ENCODE measurements at regions not wholly inside any gene's neighbourhood (a gene's known extent, or its start where the extent isn't known, plus 50 kb on each side); places are given as distances from the start of the nearest gene placed in this dataset.

DNA sequence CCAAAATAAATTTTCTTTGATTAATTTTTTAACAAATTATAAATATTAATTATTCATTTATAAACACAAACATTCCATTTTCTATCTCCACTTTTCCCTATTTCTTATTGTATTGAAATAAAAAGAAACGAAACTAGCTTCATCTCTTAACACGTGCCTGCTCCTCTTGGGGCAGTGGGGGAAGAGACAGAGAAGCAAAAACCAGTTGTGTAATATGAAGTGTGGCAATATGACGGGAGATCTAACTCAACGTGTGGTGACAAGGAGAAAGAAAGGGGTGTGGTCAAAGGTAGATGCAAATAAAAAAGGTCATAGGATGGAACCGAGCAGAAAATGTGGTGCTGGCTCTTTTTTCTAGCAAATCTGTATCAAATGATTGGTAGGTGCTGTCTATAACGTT is 106.9 kb upstream of the SLC8A1 start:
- no peak for DNase-seq
- no peaks in the 10 kb centered on the region for H3K36me3 Mint-ChIP-seq (ENCODE audit: low read depth)
- H3K4me3 Mint-ChIP-seq = no peak overlapping the region
- no peak overlapping the region for H3K27ac Mint-ChIP-seq
- H3K27me3 Mint-ChIP-seq (ENCODE audit: insufficient read depth) = no peaks in the 10 kb centered on the region
- H3K4me1 Mint-ChIP-seq (ENCODE audit: low read depth) = peaks cover 48% of the 10 kb centered on the region
- no peak for TF ChIP-seq CTCF (IDR thresholded peaks at IDR 0.05)
- no peaks in the 10 kb centered on the region for H3K9me3 Mint-ChIP-seq

DNA sequence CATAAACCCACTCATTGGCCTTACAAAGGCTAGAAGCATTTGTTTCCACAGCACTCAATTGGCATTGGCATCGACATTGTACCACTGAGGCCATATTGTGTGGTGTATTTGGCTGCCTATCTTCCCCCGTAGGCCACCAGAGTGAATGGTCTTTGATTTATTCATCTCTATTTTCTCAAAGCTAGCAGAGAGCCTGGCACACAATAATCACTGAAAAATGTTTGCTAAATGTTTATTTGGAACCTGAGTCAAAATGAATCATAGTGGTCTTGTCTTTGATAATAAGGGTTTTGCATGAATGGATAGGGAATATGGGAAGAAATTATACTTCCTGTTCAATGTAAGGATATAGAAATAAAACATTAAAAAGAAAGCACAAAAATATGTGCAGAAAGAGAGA is 107.3 kb upstream of the SLC8A1 start:
- Mint-ChIP-seq H3K4me1 (ENCODE audit: low read depth) (peaks cover 48% of the 10 kb centered on the region), H3K27ac (no peak overlapping the region), H3K36me3 (ENCODE audit: low read depth) (no peaks in the 10 kb centered on the region), H3K27me3 (ENCODE audit: insufficient read depth) (no peaks in the 10 kb centered on the region), H3K4me3 (no peak overlapping the region), H3K9me3 (no peaks in the 10 kb centered on the region)
- DNase-seq = no peak
- no peak for TF ChIP-seq CTCF (IDR thresholded peaks at IDR 0.05)

DNA sequence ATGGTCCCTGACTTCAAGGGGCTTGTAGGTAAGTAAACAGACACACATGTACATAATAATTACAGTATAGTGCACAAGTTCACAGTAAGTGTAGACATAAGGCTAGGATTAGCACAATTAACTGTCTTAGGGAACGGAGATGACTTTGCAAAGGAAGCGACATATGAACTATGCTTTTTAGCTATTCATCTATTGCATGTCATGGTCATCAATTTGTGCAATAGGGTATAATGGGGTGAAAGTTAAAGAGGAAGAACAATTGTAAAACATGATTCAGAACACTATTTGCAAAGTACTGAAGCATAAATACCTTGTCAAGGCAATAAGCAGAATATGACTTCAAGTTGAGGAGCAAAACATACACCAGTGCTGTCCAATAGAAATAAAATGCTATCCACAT is 112.3 kb upstream of the SLC8A1 start:
- no peaks in the 10 kb centered on the region for H3K9me3 Mint-ChIP-seq
- H3K4me3 Mint-ChIP-seq = no peak overlapping the region
- no peaks in the 10 kb centered on the region for H3K36me3 Mint-ChIP-seq (ENCODE audit: low read depth)
- TF ChIP-seq CTCF (IDR thresholded peaks at IDR 0.05) = no peak
- DNase-seq = no peak
- no peaks in the 10 kb centered on the region for H3K27me3 Mint-ChIP-seq (ENCODE audit: insufficient read depth)
- H3K4me1 Mint-ChIP-seq (ENCODE audit: low read depth) = peaks cover 5% of the 10 kb centered on the region
- H3K27ac Mint-ChIP-seq = no peak overlapping the region

GRCh38 chr2:40579247-40579646 is 127.4 kb upstream of the SLC8A1 start:
- H3K4me1 Mint-ChIP-seq (ENCODE audit: low read depth) = peaks cover 54% of the 10 kb centered on the region
- peaks cover 7% of the 10 kb centered on the region for H3K36me3 Mint-ChIP-seq (ENCODE audit: low read depth)
- H3K4me3 Mint-ChIP-seq = no peak overlapping the region
- TF ChIP-seq CTCF (IDR thresholded peaks at IDR 0.05) = no peak
- peaks cover 5% of the 10 kb centered on the region for H3K9me3 Mint-ChIP-seq
- no peak for DNase-seq
- no peaks in the 10 kb centered on the region for H3K27me3 Mint-ChIP-seq (ENCODE audit: insufficient read depth)
- peak overlapping the region; percentile 53; the same call in 1 of the 2 replicates for H3K27ac Mint-ChIP-seq

DNA sequence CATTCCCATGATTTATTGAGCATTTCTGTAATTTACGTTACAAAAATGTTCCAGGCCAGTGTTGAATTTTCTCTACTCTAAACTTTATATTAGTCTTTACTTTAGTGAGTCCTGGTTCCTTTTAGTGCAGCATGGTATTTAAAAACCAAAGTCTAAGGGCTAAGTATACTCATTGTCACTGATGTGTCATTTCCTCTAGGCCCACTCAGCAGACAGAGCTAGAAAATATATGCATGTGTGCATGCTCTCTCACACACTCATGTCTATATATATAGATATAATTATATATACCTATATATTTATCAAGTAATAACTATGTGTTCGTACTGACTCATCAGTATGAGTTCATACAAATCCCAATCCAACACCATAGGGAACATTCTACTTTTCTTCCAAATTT is 132.5 kb upstream of the SLC8A1 start:
- Mint-ChIP-seq H3K4me1 (ENCODE audit: low read depth) (peaks cover 31% of the 10 kb centered on the region), H3K27me3 (ENCODE audit: insufficient read depth) (no peaks in the 10 kb centered on the region), H3K9me3 (peaks cover 5% of the 10 kb centered on the region), H3K36me3 (ENCODE audit: low read depth) (peaks cover 7% of the 10 kb centered on the region), H3K4me3 (no peak overlapping the region), H3K27ac (peak overlapping the region; percentile 21; the same call in 1 of the 2 replicates)
- no peak for TF ChIP-seq CTCF (IDR thresholded peaks at IDR 0.05)
- peak; percentile 10 for DNase-seq

DNA sequence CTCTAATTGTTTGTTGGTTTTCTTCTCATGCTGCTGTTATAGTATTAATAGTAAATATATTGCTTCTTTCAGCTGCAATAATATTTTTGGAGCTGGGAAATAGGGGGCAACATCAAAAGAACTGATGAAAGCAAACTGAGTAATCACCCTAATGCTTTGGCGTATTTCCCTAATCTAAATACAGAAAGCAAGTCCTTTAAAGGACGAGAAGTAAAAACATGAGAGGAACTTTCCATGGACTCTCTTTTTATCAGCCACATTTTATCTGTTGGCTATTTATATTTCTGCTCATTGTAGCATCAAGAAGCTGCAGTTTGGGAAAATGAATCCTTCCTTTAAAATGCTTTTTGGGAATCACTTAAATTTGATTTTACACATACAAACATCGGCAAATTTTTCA is 139.9 kb upstream of the SLC8A1 start:
- DNase-seq = no peak
- TF ChIP-seq CTCF (IDR thresholded peaks at IDR 0.05) = no peak
- Mint-ChIP-seq H3K36me3 (ENCODE audit: low read depth) (no peaks in the 10 kb centered on the region), H3K27ac (no peak overlapping the region), H3K4me3 (no peak overlapping the region), H3K4me1 (ENCODE audit: low read depth) (peaks cover 5% of the 10 kb centered on the region; the same call in 1 of the 2 replicates), H3K9me3 (no peaks in the 10 kb centered on the region), H3K27me3 (ENCODE audit: insufficient read depth) (no peaks in the 10 kb centered on the region; the same call in 1 of the 2 replicates)

All from HFFc6 (cell line).